ENCODE measurements at regions not wholly inside any gene's neighbourhood (a gene's known extent, or its start where the extent isn't known, plus 50 kb on each side); places are given as distances from the start of the nearest gene placed in this dataset.

GRCh38 chr6:151738960-151739359 is 68.5 kb upstream of the ESR1 start:
- ChIA-PET CTCF (no interaction called here), POLR2A (no interaction called here)
- H3K4me3 ChIP-seq (ENCODE audit: low read depth, low read length) = no peak overlapping the region
- no TSS peak for BruUV-seq (replicated peaks)
- H3K4me3 Mint-ChIP-seq (ENCODE audit: unreplicated experiment) = no peak overlapping the region
- no peak for DNase-seq
- H3K27me3 ChIP-seq (replicated peaks; ENCODE audit: control insufficient read depth, insufficient read depth, low read length) = no peaks in the 10 kb centered on the region
- no peaks in the 10 kb centered on the region for H3K9me3 ChIP-seq
- intact Hi-C loops (cut with micrococcal nuclease; ENCODE audit: unreplicated experiment) = no loop called here
- H3K9me3 Mint-ChIP-seq (ENCODE audit: unreplicated experiment) = no peaks in the 10 kb centered on the region
- no peaks in the 10 kb centered on the region for H3K36me3 Mint-ChIP-seq (ENCODE audit: insufficient read depth, unreplicated experiment)
- H3K27me3 Mint-ChIP-seq (ENCODE audit: insufficient read depth, unreplicated experiment) = no peaks in the 10 kb centered on the region
- TF ChIP-seq CTCF (IDR thresholded peaks at IDR 0.05; ENCODE audit: insufficient read depth in 1 of 2, low read depth in 1 of 2, low read length in 1 of 2, severe bottlenecking in 1 of 2, unreplicated experiment in 1 of 2) = no peak
- no peaks in the 10 kb centered on the region for H3K36me3 ChIP-seq (ENCODE audit: control insufficient read depth, insufficient read depth, low read length)
- H3K27ac Mint-ChIP-seq (ENCODE audit: unreplicated experiment) = no peak overlapping the region
- no peaks in the 10 kb centered on the region for H3K4me1 ChIP-seq
- no peaks in the 10 kb centered on the region for H3K4me1 Mint-ChIP-seq (ENCODE audit: low read depth, unreplicated experiment)

GRCh38 chr6:151740820-151741219 is 66.7 kb upstream of the ESR1 start:
- no peak for TF ChIP-seq CTCF (IDR thresholded peaks at IDR 0.05; ENCODE audit: insufficient read depth in 1 of 2, low read depth in 1 of 2, low read length in 1 of 2, severe bottlenecking in 1 of 2, unreplicated experiment in 1 of 2)

GRCh38 chr6:151747896-151748295 is 59.6 kb upstream of the ESR1 start:
- no peak for DNase-seq
- H3K27me3 ChIP-seq (replicated peaks; ENCODE audit: control insufficient read depth, insufficient read depth, low read length) = no peaks in the 10 kb centered on the region
- no TSS peak for BruUV-seq (replicated peaks)
- Mint-ChIP-seq H3K27ac (ENCODE audit: unreplicated experiment) (no peak overlapping the region), H3K27me3 (ENCODE audit: insufficient read depth, unreplicated experiment) (peaks cover 7% of the 10 kb centered on the region), H3K9me3 (ENCODE audit: unreplicated experiment) (peaks cover 9% of the 10 kb centered on the region), H3K4me1 (ENCODE audit: low read depth, unreplicated experiment) (no peaks in the 10 kb centered on the region), H3K4me3 (ENCODE audit: unreplicated experiment) (no peak overlapping the region), H3K36me3 (ENCODE audit: insufficient read depth, unreplicated experiment) (no peaks in the 10 kb centered on the region)
- ChIA-PET CTCF (no interaction called here), POLR2A (no interaction called here)
- TF ChIP-seq CTCF (IDR thresholded peaks at IDR 0.05; ENCODE audit: insufficient read depth in 1 of 2, low read depth in 1 of 2, low read length in 1 of 2, severe bottlenecking in 1 of 2, unreplicated experiment in 1 of 2) = no peak
- H3K4me1 ChIP-seq = no peaks in the 10 kb centered on the region
- intact Hi-C loops (cut with micrococcal nuclease; ENCODE audit: unreplicated experiment) = no loop called here
- no peaks in the 10 kb centered on the region for H3K36me3 ChIP-seq (ENCODE audit: control insufficient read depth, insufficient read depth, low read length)
- H3K9me3 ChIP-seq = no peaks in the 10 kb centered on the region
- no peak overlapping the region for H3K4me3 ChIP-seq (ENCODE audit: low read depth, low read length)

More at GRCh38 chr6:151740820-151741219, 66.7 kb upstream of the ESR1 start:
- no peak overlapping the region for H3K4me3 Mint-ChIP-seq (ENCODE audit: unreplicated experiment)
- CTCF ChIA-PET = no interaction called here
- peaks cover 5% of the 10 kb centered on the region for H3K9me3 Mint-ChIP-seq (ENCODE audit: unreplicated experiment)
- H3K27me3 Mint-ChIP-seq (ENCODE audit: insufficient read depth, unreplicated experiment) = peaks cover 2% of the 10 kb centered on the region
- no peak overlapping the region for H3K27ac Mint-ChIP-seq (ENCODE audit: unreplicated experiment)
- Histone ChIP-seq H3K4me3 (ENCODE audit: low read depth, low read length) (no peak overlapping the region), H3K27me3 (replicated peaks; ENCODE audit: control insufficient read depth, insufficient read depth, low read length) (no peaks in the 10 kb centered on the region), H3K36me3 (ENCODE audit: control insufficient read depth, insufficient read depth, low read length) (no peaks in the 10 kb centered on the region), H3K9me3 (no peaks in the 10 kb centered on the region), H3K4me1 (no peaks in the 10 kb centered on the region)
- no TSS peak for BruUV-seq (replicated peaks)
- DNase-seq = no peak
- POLR2A ChIA-PET = no interaction called here
- no peaks in the 10 kb centered on the region for H3K4me1 Mint-ChIP-seq (ENCODE audit: low read depth, unreplicated experiment)
- intact Hi-C loops (cut with micrococcal nuclease; ENCODE audit: unreplicated experiment) = no loop called here
- no peaks in the 10 kb centered on the region for H3K36me3 Mint-ChIP-seq (ENCODE audit: insufficient read depth, unreplicated experiment)
